ES-I3 (cell line): ENCODE measurements at regions not wholly inside any gene's neighbourhood (a gene's known extent, or its start where the extent isn't known, plus 50 kb on each side); places are given as distances from the start of the nearest gene placed in this dataset.

ENCODE experiments used
- H3K36me3 ChIP-seq: 2 replicates; pipeline ENCODE4 v1.6.1; 2013; ENCODE audit warnings: mild to moderate bottlenecking, low read length, control low read depth, moderate library complexity; ENCODE audit not compliant: insufficient read depth
- H3K4me1 ChIP-seq: 2 replicates; pipeline ENCODE4 v1.6.1; 2013; ENCODE audit warnings: mild to moderate bottlenecking, control low read depth, low read length; ENCODE audit not compliant: insufficient read depth
- H3K9ac ChIP-seq: 2 replicates; pipeline ENCODE4 v1.6.1; 2013; ENCODE audit warnings: low read depth, mild to moderate bottlenecking, low read length, moderate library complexity
- H3K9me3 ChIP-seq: 2 replicates; pipeline ENCODE4 v1.6.1; 2013; ENCODE audit warnings: mild to moderate bottlenecking, low read length, moderate library complexity; ENCODE audit not compliant: control insufficient read depth, insufficient read depth

- Histone ChIP-seq H3K36me3 (no peaks in the 10 kb centered on the region), H3K9me3 (no peaks in the 10 kb centered on the region), H3K9ac (no peak overlapping the region), H3K4me1 (no peaks in the 10 kb centered on the region)
Observed at GRCh38 chr4:84441758-84442377, 57.2 kb downstream of the NKX6-1 start.

DNA sequence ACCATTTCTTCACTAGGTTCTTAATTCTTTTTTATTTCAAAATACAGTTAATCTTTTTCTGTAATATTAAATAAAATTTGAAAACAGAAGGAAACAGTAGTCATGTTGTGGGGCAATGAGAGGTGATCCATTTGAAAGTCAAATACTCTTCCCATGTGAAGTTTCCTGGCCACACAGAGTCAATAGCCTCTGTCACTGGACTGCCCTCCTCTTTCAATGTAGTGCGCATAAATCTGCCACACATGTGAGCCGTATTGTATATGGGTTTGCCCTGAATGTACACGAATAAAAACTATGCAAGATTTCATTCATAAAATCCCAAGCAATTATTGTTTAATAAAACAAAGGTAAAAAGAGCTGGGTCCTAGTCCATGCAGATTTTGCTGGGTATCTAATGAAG lies 59.1 kb downstream of the NKX6-1 start:
- H3K36me3 ChIP-seq, result no peaks in the 10 kb centered on the region
- H3K9me3 ChIP-seq, result no peaks in the 10 kb centered on the region
- no peak overlapping the region for H3K9ac ChIP-seq
- H3K4me1 ChIP-seq, result no peaks in the 10 kb centered on the region

GRCh38 chr4:84436812-84437211 lies 62.3 kb downstream of the NKX6-1 start:
- Histone ChIP-seq H3K9me3 (no peaks in the 10 kb centered on the region), H3K36me3 (no peaks in the 10 kb centered on the region), H3K9ac (no peak overlapping the region), H3K4me1 (no peaks in the 10 kb centered on the region)

DNA sequence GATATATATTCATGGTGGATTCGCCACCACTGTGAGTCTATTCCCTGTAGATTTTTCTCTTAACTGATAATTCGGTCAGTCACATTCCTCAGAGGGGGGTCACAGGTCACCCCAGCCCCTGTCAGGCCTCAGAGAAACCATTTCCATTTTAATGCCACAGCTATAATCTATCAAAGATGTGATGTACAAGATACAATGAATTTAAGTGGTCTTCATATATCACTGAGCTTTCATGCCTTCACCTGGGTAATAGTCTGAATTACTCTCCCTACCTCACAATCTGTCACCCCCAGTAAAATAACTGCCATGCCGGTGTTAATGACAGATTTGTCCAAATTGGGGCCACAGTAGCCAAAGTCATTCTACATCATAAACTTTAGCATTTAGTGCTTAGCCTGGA lies 64.7 kb downstream of the NKX6-1 start:
- no peak overlapping the region for H3K9ac ChIP-seq
- no peaks in the 10 kb centered on the region for H3K4me1 ChIP-seq
- no peaks in the 10 kb centered on the region for H3K36me3 ChIP-seq
- H3K9me3 ChIP-seq, result no peaks in the 10 kb centered on the region

DNA sequence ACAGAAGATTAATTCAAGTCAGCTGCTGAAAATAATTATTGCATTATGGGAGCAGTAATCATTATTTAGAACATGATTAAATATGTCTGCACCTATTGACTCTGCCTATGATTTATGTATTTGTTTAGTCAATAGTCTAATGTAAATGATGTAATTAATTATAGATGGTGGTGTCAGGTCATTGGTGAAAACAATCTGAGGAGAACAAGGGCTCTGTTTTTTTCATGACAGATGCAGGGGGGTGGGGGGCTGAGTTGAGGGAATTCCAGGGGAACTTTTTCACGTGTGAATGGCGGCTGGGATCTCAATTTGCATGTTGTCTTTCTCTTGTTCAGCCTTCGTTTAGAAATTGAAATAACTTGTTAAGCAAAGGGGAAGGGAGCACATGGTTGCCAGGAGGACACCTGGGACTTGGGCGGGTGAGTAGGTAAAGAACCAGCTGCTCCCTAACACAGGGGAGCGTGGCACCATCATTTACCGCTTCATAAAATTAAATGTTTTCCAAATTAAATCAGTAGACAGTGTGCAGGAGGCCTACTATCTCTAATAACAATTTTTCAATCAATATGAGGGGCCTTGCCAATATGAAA lies 65.4 kb downstream of the NKX6-1 start:
- H3K9ac ChIP-seq, result no peak overlapping the region
- H3K36me3 ChIP-seq, result no peaks in the 10 kb centered on the region
- H3K9me3 ChIP-seq, result no peaks in the 10 kb centered on the region
- no peaks in the 10 kb centered on the region for H3K4me1 ChIP-seq

DNA sequence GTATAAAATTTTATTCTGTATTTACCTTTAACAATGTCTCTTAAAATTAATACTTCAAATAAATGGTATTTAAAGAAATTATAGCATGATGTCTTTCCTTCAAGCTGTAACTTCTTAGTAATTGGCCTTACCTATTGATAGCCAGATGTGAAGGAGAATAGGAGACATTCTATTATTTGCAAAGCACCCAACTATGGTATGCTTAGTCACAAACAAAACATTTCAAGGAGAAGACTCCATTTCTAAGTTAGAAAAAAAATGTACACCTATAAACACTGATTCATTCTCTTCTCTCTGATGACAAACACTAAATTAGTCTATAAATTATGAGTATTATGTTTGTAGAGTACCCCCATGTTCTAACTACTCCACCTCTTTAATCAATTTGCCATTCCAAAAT lies 66.4 kb downstream of the NKX6-1 start:
- H3K9ac ChIP-seq, result no peak overlapping the region
- H3K36me3 ChIP-seq, result no peaks in the 10 kb centered on the region
- no peaks in the 10 kb centered on the region for H3K9me3 ChIP-seq
- H3K4me1 ChIP-seq, result no peaks in the 10 kb centered on the region

- no peak overlapping the region for H3K9ac ChIP-seq
- H3K4me1 ChIP-seq, result no peaks in the 10 kb centered on the region
- no peaks in the 10 kb centered on the region for H3K36me3 ChIP-seq
- no peaks in the 10 kb centered on the region for H3K9me3 ChIP-seq
Observed at GRCh38 chr4:84420608-84421007, 78.5 kb downstream of the NKX6-1 start.

DNA sequence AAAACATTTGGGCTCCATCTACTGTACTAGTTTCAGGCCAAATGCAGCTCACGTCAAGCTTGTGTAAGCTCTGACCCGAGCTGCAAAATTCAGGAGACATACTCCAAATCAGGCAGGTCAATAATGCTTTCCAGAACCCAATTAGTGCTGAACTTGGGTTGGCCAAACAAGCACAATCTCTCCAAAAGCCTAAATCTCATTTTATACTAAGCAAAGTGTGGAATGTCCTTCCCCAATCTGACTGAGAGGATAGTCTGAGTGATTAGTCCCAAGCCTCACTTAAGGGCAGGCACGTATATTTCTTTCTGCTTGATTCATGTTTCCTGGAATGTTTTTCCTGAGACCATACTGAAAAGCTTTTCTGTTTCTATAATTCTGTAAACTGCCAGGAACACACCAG lies 79.9 kb downstream of the NKX6-1 start:
- H3K9ac ChIP-seq, result no peak overlapping the region
- no peaks in the 10 kb centered on the region for H3K36me3 ChIP-seq
- H3K4me1 ChIP-seq, result no peaks in the 10 kb centered on the region
- no peaks in the 10 kb centered on the region for H3K9me3 ChIP-seq

- no peaks in the 10 kb centered on the region for H3K9me3 ChIP-seq
- no peaks in the 10 kb centered on the region for H3K4me1 ChIP-seq
- no peak overlapping the region for H3K9ac ChIP-seq
- no peaks in the 10 kb centered on the region for H3K36me3 ChIP-seq
Observed at GRCh38 chr4:84417997-84418709, 80.9 kb downstream of the NKX6-1 start.

DNA sequence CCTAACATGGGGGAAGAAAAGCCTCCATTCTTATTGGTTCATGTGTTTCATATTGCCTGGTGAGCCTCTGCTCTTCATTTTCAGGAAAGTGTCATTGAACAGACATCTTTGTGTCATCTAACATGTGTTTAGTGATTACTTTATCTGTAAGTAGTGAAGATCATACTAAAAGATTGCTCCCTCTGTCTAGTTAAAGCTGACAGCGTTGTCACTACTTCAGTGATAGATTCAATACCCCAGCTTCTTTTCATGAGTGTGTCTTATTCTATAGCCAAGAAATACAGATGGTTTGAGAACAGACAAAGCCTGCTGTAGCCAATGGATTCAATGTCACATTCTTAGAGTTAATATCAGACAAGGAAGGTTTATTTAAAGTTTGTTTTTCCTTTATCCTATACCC lies 85.1 kb downstream of the NKX6-1 start:
- no peaks in the 10 kb centered on the region for H3K4me1 ChIP-seq
- no peak overlapping the region for H3K9ac ChIP-seq
- no peaks in the 10 kb centered on the region for H3K9me3 ChIP-seq
- H3K36me3 ChIP-seq, result no peaks in the 10 kb centered on the region

GRCh38 chr4:84413480-84413879 lies 85.6 kb downstream of the NKX6-1 start:
- H3K9me3 ChIP-seq, result no peaks in the 10 kb centered on the region
- H3K4me1 ChIP-seq, result no peaks in the 10 kb centered on the region
- no peak overlapping the region for H3K9ac ChIP-seq
- no peaks in the 10 kb centered on the region for H3K36me3 ChIP-seq

DNA sequence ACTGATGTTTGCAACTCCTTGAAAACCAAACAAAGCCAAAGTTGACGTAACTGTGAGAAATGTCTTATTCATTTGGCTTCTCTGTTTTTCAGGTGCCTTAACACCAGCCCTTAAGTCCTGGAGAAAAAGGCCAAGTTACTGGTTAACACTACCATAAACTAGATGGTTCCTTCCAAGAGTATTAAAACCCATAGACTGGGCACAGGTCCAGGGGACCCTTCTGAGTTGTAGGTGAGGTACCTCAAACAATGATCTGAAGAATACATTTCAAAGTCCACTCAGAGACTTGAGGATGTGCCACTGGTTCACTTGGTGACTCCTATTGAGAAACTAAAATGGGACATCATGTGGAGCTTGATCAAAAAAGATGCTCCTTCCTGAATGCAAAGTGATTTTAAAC lies 87.0 kb downstream of the NKX6-1 start:
- no peak overlapping the region for H3K9ac ChIP-seq

DNA sequence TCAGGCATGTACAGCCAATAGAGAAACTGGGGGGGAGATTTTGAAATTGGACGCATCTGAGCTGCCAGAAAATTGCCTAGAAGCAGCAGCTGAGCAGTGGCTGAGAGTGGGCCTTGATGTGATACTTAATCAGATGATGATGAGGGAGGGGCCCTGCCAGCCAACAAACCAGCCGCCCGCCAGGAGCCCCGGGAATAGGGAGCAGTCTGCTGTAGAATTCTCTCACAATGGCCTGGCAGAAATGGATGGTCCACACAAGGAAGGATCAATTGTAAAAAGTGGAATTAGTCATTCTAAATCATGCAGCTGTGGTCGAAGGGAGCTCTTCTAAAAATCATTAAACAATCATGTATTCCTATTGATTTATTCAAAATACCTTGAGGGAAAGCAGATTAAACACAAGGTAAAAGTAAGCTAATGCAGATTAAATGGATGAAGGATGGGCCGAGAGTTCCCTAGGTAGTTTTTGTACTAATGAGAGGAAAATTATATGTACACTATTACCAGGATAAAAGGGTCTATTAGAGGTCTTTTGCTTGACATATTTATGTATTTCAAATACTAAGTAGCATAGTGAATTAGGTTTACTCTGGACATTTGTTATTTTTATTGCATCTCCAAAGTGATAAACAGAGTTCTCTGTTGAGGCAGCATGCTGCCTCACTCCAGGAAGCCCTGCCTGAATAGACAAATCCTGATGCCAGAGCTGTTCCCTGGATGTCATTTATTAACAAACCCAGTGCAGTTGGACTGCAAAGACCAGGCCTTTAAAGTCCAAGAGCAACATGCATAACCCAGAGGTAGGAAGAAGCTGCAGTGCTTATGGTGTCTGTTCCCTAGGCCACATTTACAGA lies 91.3 kb downstream of the NKX6-1 start:
- no peaks in the 10 kb centered on the region for H3K4me1 ChIP-seq
- H3K36me3 ChIP-seq, result no peaks in the 10 kb centered on the region
- no peak overlapping the region for H3K9ac ChIP-seq
- no peaks in the 10 kb centered on the region for H3K9me3 ChIP-seq

More for the DNA sequence above, 87.0 kb downstream of the NKX6-1 start:
- H3K4me1 ChIP-seq, result no peaks in the 10 kb centered on the region
- no peaks in the 10 kb centered on the region for H3K36me3 ChIP-seq
- H3K9me3 ChIP-seq, result no peaks in the 10 kb centered on the region

GRCh38 chr4:84403656-84404055 lies 95.4 kb downstream of the NKX6-1 start:
- H3K9ac ChIP-seq, result no peak overlapping the region
- H3K4me1 ChIP-seq, result no peaks in the 10 kb centered on the region
- no peaks in the 10 kb centered on the region for H3K9me3 ChIP-seq
- no peaks in the 10 kb centered on the region for H3K36me3 ChIP-seq
